ENCODE measurements at regions not wholly inside any gene's neighbourhood (a gene's known extent, or its start where the extent isn't known, plus 50 kb on each side); places are given as distances from the start of the nearest gene placed in this dataset.

DNA sequence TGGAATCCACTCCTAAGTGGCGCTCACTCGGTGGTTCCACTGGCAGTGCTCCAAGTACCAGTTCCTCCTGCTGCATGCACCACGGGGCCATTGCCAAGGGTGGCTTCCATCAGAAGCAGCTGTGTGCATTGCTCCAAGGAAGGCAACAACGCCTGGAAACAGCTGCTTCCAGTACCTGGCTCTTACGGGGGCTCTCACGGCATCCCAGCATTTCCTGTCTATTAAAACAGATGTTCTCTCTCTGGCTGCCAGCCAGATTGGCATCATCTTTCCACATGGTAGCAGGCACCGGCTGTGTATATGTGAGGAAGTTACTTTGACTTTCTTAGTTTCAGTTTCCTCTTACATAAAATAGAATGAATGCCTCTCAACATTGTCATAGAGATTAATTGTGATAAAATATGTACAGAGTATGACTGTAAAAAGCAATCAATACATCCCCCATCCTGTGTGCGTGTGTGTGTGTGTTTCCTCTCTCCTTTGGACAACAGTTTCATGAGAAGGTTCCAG lies 84.9 kb downstream of the CMPK2 start:
- TF ChIP-seq CTCF (IDR thresholded peaks at IDR 0.05; ENCODE audit: poor library complexity) (no peak), EZH2phosphoT487 (IDR thresholded peaks at IDR 0.05; ENCODE audit: low read depth, severe bottlenecking, unreplicated experiment) (no peak)

Measured in hepatocyte (in vitro differentiated cells).